ENCODE measurements at regions not wholly inside any gene's neighbourhood (a gene's known extent, or its start where the extent isn't known, plus 50 kb on each side); places are given as distances from the start of the nearest gene placed in this dataset.
"Not testable (repeated sequence)": the region's sequence is repeated elsewhere in the genome, so short reads cannot be mapped to it uniquely, and the experiment has no call there.

- no peak for DNase-seq (ENCODE audit: low spot score)
Measured at GRCh38 chr12:71385155-71385554, 54.4 kb upstream of the LGR5 start.

- not testable (repeated sequence) for DNase-seq (ENCODE audit: low spot score)
Measured at GRCh38 chr12:71376711-71377355, 62.8 kb upstream of the LGR5 start.

- DNase-seq (ENCODE audit: low spot score): peak; percentile 19
Measured at GRCh38 chr12:71371122-71371521, 68.5 kb upstream of the LGR5 start.

- DNase-seq (ENCODE audit: low spot score): no peak
Measured at GRCh38 chr12:71360013-71360412, 79.6 kb upstream of the LGR5 start.

GRCh38 chr12:71356569-71356968, 83.0 kb upstream of the LGR5 start:
- no peak for DNase-seq (ENCODE audit: low spot score)

- no peak for DNase-seq (ENCODE audit: low spot score)
Measured at GRCh38 chr12:71354871-71355270, 84.7 kb upstream of the LGR5 start.

GRCh38 chr12:71353607-71354006, 86.0 kb upstream of the LGR5 start:
- no peak for DNase-seq (ENCODE audit: low spot score)

GRCh38 chr12:71349950-71350349, 89.6 kb upstream of the LGR5 start:
- DNase-seq (ENCODE audit: low spot score): no peak

- no peak for DNase-seq (ENCODE audit: low spot score)
Measured at GRCh38 chr12:71338933-71339332, 100.7 kb upstream of the LGR5 start.

GRCh38 chr12:71335963-71336257, 103.7 kb upstream of the LGR5 start:
- no peak for DNase-seq (ENCODE audit: low spot score)

GRCh38 chr12:71335151-71335962, 104.2 kb upstream of the LGR5 start:
- DNase-seq (ENCODE audit: low spot score): no peak

GRCh38 chr12:71333418-71333817, 106.2 kb upstream of the LGR5 start:
- DNase-seq (ENCODE audit: low spot score): no peak

GRCh38 chr12:71329956-71330355, 109.6 kb upstream of the LGR5 start:
- DNase-seq (ENCODE audit: low spot score): no peak

- DNase-seq (ENCODE audit: low spot score): no peak
Measured at GRCh38 chr12:71321531-71321930, 118.1 kb upstream of the LGR5 start.

GRCh38 chr12:71321130-71321529, 118.5 kb upstream of the LGR5 start:
- DNase-seq (ENCODE audit: low spot score): no peak

- DNase-seq (ENCODE audit: low spot score): peak; percentile 50
Measured at GRCh38 chr12:71315328-71315985, 124.1 kb upstream of the LGR5 start.

GRCh38 chr12:71312768-71313403, 126.7 kb upstream of the LGR5 start:
- no peak for DNase-seq (ENCODE audit: low spot score)

GRCh38 chr12:71311611-71312010, 128.0 kb upstream of the LGR5 start:
- not testable (repeated sequence) for DNase-seq (ENCODE audit: low spot score)

GRCh38 chr12:71306808-71307207, 132.8 kb upstream of the LGR5 start:
- DNase-seq (ENCODE audit: low spot score): no peak

- DNase-seq (ENCODE audit: low spot score): no peak
Measured at GRCh38 chr12:71304306-71304705, 135.3 kb upstream of the LGR5 start.

GRCh38 chr12:71303199-71303598, 136.4 kb upstream of the LGR5 start:
- no peak for DNase-seq (ENCODE audit: low spot score)
